HUES64 (cell line): ENCODE measurements at regions not wholly inside any gene's neighbourhood (a gene's known extent, or its start where the extent isn't known, plus 50 kb on each side); places are given as distances from the start of the nearest gene placed in this dataset.

Experiments
- H3K27ac ChIP-seq: 2 replicates; pipeline ENCODE4 v1.7.0; 2013; ENCODE audit warnings: low read depth, low read length, inconsistent platforms
- H3K27me3 ChIP-seq: 2 replicates; pipeline ENCODE4 v1.6.1; 2013; ENCODE audit warnings: mild to moderate bottlenecking, low read length; ENCODE audit not compliant: insufficient read depth
- H3K36me3 ChIP-seq: 2 replicates; pipeline ENCODE4 v1.6.1; 2013; ENCODE audit warnings: mild to moderate bottlenecking, low read length; ENCODE audit not compliant: insufficient read depth
- H3K4me1 ChIP-seq: 2 replicates; pipeline ENCODE4 v1.6.1; 2013; ENCODE audit warnings: mild to moderate bottlenecking, low read length, moderate library complexity; ENCODE audit not compliant: insufficient read depth
- H3K4me3 ChIP-seq: 2 replicates; pipeline ENCODE4 v1.5.1; 2013; ENCODE audit warnings: mild to moderate bottlenecking, low read length, moderate library complexity
- H3K9ac ChIP-seq: 2 replicates; pipeline ENCODE4 v1.6.1; 2013; ENCODE audit warnings: mild to moderate bottlenecking, low read depth, low read length
- H3K9me3 ChIP-seq: 2 replicates; pipeline ENCODE4 v1.6.1; 2013; ENCODE audit warnings: low read depth, low read length; ENCODE audit not compliant: insufficient read depth
- WGBS: fragments of 150-250, 120-280 bp; methylation state at CpG from one replicate; pipeline ENCODE4 v1.1.7; 2013; ENCODE audit warnings: missing lambda C conversion rate; 5-methylcytosine and 5-hydroxymethylcytosine counted together

DNA sequence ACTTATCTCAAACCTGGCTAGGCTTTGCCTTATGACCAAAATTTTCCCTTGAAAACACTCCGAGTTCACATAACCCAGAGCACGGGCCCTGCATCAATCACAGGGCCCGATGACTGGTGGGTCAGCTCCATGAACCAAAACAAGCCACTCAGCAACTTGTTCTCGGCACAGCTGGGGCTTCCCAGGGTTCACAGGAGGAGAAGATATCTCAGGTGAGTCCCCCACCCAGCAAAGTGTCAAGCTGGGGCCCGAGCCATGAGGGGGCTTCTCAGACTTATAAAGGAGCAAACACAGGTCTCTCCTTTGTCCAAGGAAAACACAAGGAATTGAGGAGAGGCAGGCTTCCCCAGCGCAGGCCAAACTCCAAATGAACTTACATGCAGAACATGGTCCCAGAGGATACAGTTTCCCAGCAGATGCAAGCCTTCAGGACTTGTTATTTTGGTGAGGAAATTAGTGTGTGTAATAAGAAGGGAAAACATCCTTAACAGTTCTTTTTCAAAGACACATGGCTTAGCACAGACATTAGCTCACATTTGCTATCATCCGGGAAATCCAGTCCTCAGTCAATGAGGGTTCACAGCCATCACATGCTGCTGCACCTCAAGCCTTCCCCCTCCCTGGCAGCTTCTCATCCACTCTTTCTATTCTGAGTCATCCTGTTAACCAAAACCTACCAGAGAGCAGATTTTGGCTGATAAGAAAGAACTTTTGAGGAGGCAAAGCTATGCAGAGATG, 98.1 kb upstream of the NFIA start:
- no peak overlapping the region for H3K9ac ChIP-seq
- no peaks in the 10 kb centered on the region for H3K4me1 ChIP-seq
- H3K27me3 ChIP-seq: no peaks in the 10 kb centered on the region
- no peak overlapping the region for H3K27ac ChIP-seq
- no peaks in the 10 kb centered on the region for H3K9me3 ChIP-seq
- no peaks in the 10 kb centered on the region for H3K36me3 ChIP-seq
- WGBS: 93% methylated on average over 7 of the region's 7 CpGs
- H3K4me3 ChIP-seq: no peak overlapping the region

- H3K27ac ChIP-seq: no peak overlapping the region
- H3K4me3 ChIP-seq: no peak overlapping the region
- H3K9ac ChIP-seq: no peak overlapping the region
- no peaks in the 10 kb centered on the region for H3K27me3 ChIP-seq
- H3K9me3 ChIP-seq: no peaks in the 10 kb centered on the region
- no peaks in the 10 kb centered on the region for H3K36me3 ChIP-seq
- WGBS: 91% methylated on average over 8 of the region's 8 CpGs
- no peaks in the 10 kb centered on the region for H3K4me1 ChIP-seq
Observed at GRCh38 chr1:60983701-60984061, 98.7 kb upstream of the NFIA start.

DNA sequence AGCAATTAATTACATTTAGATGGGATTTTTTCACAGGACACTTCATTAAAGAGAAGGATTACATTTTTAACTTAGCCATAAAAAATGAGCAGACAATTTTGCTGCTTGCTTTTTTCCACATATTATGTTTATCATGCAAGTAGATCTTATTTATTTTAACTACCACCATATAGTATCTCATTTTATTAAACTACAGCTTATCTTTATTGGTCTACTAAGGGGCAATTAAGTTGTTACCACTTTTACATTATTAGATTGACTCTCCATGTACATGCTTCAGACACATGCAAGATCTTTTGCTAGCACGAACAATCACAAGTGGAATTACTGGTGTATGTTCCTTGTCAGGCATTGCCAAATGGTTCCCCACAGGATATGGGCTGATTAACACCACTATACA, 99.8 kb upstream of the NFIA start:
- no peak overlapping the region for H3K4me3 ChIP-seq
- WGBS: 93% methylated on average over 1 of the region's 1 CpG
- H3K27ac ChIP-seq: no peak overlapping the region
- H3K9me3 ChIP-seq: no peaks in the 10 kb centered on the region
- no peaks in the 10 kb centered on the region for H3K36me3 ChIP-seq
- no peaks in the 10 kb centered on the region for H3K27me3 ChIP-seq
- no peaks in the 10 kb centered on the region for H3K4me1 ChIP-seq
- H3K9ac ChIP-seq: no peak overlapping the region

GRCh38 chr1:60981357-60981756, 101.0 kb upstream of the NFIA start:
- H3K9ac ChIP-seq: no peak overlapping the region
- no peak overlapping the region for H3K27ac ChIP-seq
- WGBS: 94% methylated on average over 1 of the region's 1 CpG

DNA sequence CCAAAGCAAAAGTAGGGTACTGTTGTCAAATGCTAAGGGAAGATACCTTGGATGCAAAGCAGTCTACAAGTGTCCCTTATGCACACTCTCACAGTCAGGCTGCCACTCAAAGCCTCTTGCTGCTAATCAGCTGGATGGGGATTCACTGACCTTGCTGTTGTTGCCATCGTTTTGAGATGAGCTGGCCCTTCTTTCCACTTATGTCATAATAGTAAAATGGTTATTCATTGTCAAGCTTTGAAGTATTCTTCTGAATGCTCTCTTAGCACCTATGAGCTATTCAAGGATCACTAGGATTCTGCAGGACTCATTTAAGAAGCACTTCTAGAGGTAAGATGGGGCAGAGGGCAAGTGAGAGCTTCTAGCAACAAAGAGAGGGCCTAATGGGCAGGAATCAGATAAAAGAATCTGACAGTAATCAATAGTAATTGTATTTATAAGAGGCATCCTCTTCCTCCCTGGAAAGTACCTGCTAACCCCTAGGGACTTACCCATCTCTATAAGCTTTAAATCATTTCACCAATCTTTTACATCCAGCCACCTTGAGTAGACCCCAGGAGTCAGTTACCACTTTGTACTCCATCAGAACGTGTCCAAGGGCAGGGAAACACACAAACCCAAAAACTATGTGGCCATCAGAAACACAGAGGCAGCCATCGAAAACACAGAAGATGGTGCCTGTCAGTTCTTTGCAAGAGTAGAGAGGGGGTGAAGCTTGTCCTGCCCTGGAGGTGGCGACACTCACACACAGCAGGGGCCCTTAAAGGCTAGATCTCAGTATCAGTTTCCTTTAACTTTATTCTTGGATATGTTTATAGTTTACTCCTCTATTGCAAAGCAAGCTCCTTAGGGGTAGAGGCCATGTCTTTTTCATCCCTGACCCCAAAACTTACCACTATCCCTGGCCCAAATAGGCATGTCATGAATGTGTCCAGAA, 103.7 kb upstream of the NFIA start:
- Histone ChIP-seq H3K4me3 (no peak overlapping the region), H3K36me3 (no peaks in the 10 kb centered on the region), H3K9ac (no peak overlapping the region), H3K27me3 (no peaks in the 10 kb centered on the region), H3K4me1 (peaks cover 15% of the 10 kb centered on the region; the same call in 1 of the 2 replicates), H3K9me3 (no peaks in the 10 kb centered on the region), H3K27ac (no peak overlapping the region)
- WGBS: 59% methylated on average over 4 of the region's 4 CpGs

More at GRCh38 chr1:60981357-60981756, 101.0 kb upstream of the NFIA start:
- Histone ChIP-seq H3K4me3 (no peak overlapping the region), H3K9me3 (no peaks in the 10 kb centered on the region), H3K4me1 (no peaks in the 10 kb centered on the region), H3K36me3 (no peaks in the 10 kb centered on the region), H3K27me3 (no peaks in the 10 kb centered on the region)

- Histone ChIP-seq H3K4me3 (no peak overlapping the region), H3K27me3 (no peaks in the 10 kb centered on the region), H3K9ac (no peak overlapping the region), H3K27ac (no peak overlapping the region), H3K36me3 (no peaks in the 10 kb centered on the region), H3K4me1 (peaks cover 17% of the 10 kb centered on the region; the same call in 1 of the 2 replicates), H3K9me3 (no peaks in the 10 kb centered on the region)
Observed at GRCh38 chr1:60977661-60978060, 104.7 kb upstream of the NFIA start.

DNA sequence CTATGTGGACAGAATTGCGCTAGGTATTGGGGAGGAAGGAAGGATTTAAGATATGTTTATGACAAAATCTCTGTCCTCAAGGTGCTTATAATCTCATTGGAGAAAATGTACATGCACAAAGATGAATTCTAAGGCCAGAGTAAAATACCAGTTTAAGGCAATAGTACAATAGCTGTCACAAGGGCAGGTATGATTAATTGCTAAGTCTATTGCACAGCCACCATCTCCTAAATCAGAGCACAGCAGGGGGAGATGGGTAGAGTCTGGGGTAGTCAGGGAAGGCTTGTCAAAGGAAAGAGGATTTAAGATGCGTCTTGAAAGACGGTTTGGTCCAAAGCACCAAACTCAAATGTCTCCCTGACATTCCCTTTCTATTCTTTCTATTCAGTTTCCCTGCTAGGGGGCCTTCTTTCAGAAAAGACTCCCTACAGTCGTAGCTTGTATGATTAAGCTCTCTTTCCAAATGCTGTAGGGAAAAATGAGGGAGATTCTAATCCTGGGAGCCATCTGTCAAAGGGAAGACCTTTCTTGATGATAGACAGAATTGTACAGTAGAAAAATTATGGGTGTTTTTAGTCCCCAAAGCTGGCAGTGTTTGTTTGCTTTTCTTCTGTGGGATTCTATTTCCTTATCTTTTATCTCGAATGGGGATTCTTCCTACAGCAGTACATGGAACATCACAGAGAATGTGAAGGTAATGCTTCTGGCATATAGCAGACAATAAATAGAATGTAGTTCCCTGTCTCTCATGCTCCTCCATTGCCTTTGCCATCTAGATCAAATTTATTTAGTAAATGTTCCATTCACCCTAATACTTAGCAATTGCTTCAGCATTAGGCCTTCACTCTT, 107.6 kb upstream of the NFIA start:
- Histone ChIP-seq H3K4me3 (no peak overlapping the region), H3K36me3 (no peaks in the 10 kb centered on the region), H3K27ac (no peak overlapping the region), H3K4me1 (peaks cover 28% of the 10 kb centered on the region), H3K27me3 (no peaks in the 10 kb centered on the region), H3K9ac (no peak overlapping the region), H3K9me3 (no peaks in the 10 kb centered on the region)
- 53% methylated on average over 4 of the region's 5 CpGs for whole genome bisulfite sequencing

DNA sequence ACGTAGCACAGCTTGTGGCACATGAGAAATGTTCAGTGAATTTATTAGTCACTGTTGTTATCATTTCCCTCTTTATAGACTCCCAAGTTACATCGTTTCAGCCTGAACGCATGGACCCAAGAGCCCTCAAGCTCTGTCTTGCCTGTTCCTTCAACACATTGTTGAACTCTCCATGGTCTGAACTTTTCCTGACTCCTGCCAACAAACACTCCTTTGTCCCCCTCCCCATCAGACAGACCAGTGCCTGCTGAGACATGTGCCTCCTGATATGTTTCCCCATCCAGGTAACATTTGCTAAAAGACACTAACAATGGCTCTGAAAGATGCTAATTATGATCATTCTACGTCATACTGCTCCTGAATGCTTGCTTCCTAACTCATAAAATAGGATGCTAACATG, 108.7 kb upstream of the NFIA start:
- Histone ChIP-seq H3K9ac (no peak overlapping the region), H3K4me1 (peaks cover 30% of the 10 kb centered on the region), H3K36me3 (no peaks in the 10 kb centered on the region), H3K4me3 (no peak overlapping the region), H3K27me3 (no peaks in the 10 kb centered on the region), H3K27ac (no peak overlapping the region), H3K9me3 (no peaks in the 10 kb centered on the region)
- WGBS: 94% methylated on average over 3 of the region's 4 CpGs

- H3K4me1 ChIP-seq: peaks cover 30% of the 10 kb centered on the region
- H3K27ac ChIP-seq: no peak overlapping the region
- no peak overlapping the region for H3K9ac ChIP-seq
- H3K27me3 ChIP-seq: no peaks in the 10 kb centered on the region
- WGBS: 94% methylated on average over 4 of the region's 4 CpGs
- H3K36me3 ChIP-seq: no peaks in the 10 kb centered on the region
- H3K4me3 ChIP-seq: no peak overlapping the region
- H3K9me3 ChIP-seq: no peaks in the 10 kb centered on the region
Observed at GRCh38 chr1:60972841-60973364, 109.5 kb upstream of the NFIA start.

- WGBS: 94% methylated on average over 1 of the region's 2 CpGs
Observed at GRCh38 chr1:60971330-60971729, 111.0 kb upstream of the NFIA start.

More at GRCh38 chr1:60971330-60971729, 111.0 kb upstream of the NFIA start:
- no peak overlapping the region for H3K27ac ChIP-seq
- H3K27me3 ChIP-seq: no peaks in the 10 kb centered on the region
- H3K36me3 ChIP-seq: no peaks in the 10 kb centered on the region
- peaks cover 30% of the 10 kb centered on the region for H3K4me1 ChIP-seq
- peaks cover 13% of the 10 kb centered on the region for H3K9me3 ChIP-seq
- H3K4me3 ChIP-seq: no peak overlapping the region
- no peak overlapping the region for H3K9ac ChIP-seq
